CD14-positive monocyte (primary cell): ENCODE measurements at regions not wholly inside any gene's neighbourhood (a gene's known extent, or its start where the extent isn't known, plus 50 kb on each side); places are given as distances from the start of the nearest gene placed in this dataset.

Experiments used
- DNase-seq, 3 donors: peaks; one replicate each; pipeline ENCODE4 v3.0.0-alpha.2; 2011 to 2022
- H2AFZ ChIP-seq: 2 replicates; pipeline ENCODE4 v1.6.0; 2012; ENCODE audit warnings: mild to moderate bottlenecking, low read depth, low read length, inconsistent platforms; ENCODE audit not compliant: insufficient read depth, poor library complexity, severe bottlenecking
- H3K27ac ChIP-seq, 2 donors: 1 replicate in 1 of 2; 2 replicates in 1 of 2; pipeline ENCODE4 v1.5.1; 2012 to 2013; ENCODE audit warnings: low read length in 2 of 2, control low read depth in 1 of 2, inconsistent platforms in 1 of 2, low read depth in 1 of 2, mild to moderate bottlenecking in 1 of 2
- H3K27me3 ChIP-seq, 2 donors: one replicate each; pipeline versions ENCODE4 v1.6.0 to v1.6.1; 2011 to 2013; ENCODE audit warnings: low read length in 2 of 2; ENCODE audit not compliant: control insufficient read depth in 2 of 2, insufficient read depth in 2 of 2
- H3K36me3 ChIP-seq, 2 donors: replicated peaks in 1 of 2; 1 replicate in 1 of 2; 2 replicates in 1 of 2; pipeline versions ENCODE4 v1.5.1 to v1.6.1; 2012 to 2013; ENCODE audit warnings: low read length in 2 of 2, control low read depth in 1 of 2, inconsistent platforms in 1 of 2, mild to moderate bottlenecking in 1 of 2; ENCODE audit not compliant: insufficient read depth in 2 of 2, control insufficient read depth in 1 of 2
- H3K4me1 ChIP-seq, 2 donors: 1 replicate in 1 of 2; 2 replicates in 1 of 2; pipeline versions ENCODE4 v1.5.1 to v1.6.1; 2012 to 2013; ENCODE audit warnings: low read length in 2 of 2, control low read depth in 1 of 2, inconsistent platforms in 1 of 2, mild to moderate bottlenecking in 1 of 2, moderate library complexity in 1 of 2; ENCODE audit not compliant: insufficient read depth in 2 of 2, control insufficient read depth in 1 of 2
- H3K4me2 ChIP-seq: replicated peaks from 2 replicates; pipeline ENCODE3; 2012; ENCODE audit warnings: low read length, moderate library complexity, mild to moderate bottlenecking; ENCODE audit not compliant: poor library complexity, severe bottlenecking; ENCODE audit errors: extremely low read depth
- H3K4me3 ChIP-seq, 3 experiments: fragments of 200-600 bp in 1 of 3; sonication (generic) in 1 of 3; replicated peaks in 1 of 3; 1 replicate in 2 of 3; 2 replicates in 1 of 3; pipeline ENCODE4 v1.5.1; 2011 to 2013; ENCODE audit warnings: low read length in 3 of 3, mild to moderate bottlenecking in 3 of 3, control low read depth in 2 of 3, low read depth in 2 of 3, inconsistent platforms in 1 of 3, moderate library complexity in 1 of 3
- H3K79me2 ChIP-seq: 2 replicates; pipeline ENCODE4 v1.6.0; 2012; ENCODE audit warnings: mild to moderate bottlenecking, control low read depth, inconsistent platforms, low read length, moderate library complexity; ENCODE audit not compliant: insufficient read depth
- H3K9ac ChIP-seq: 2 replicates; pipeline ENCODE4 v1.6.0; 2017; ENCODE audit warnings: low read length, mild to moderate bottlenecking; ENCODE audit not compliant: insufficient read depth, poor library complexity, severe bottlenecking
- H3K9me3 ChIP-seq, 2 donors: replicated peaks in 1 of 2; 1 replicate in 1 of 2; 2 replicates in 1 of 2; pipeline versions ENCODE4 v1.5.1 to v1.6.1; 2012 to 2013; ENCODE audit warnings: low read length in 2 of 2, control low read depth in 1 of 2; ENCODE audit not compliant: control insufficient read depth in 1 of 2, insufficient read depth in 1 of 2
- H4K20me1 ChIP-seq: 2 replicates; pipeline ENCODE4 v1.6.0; 2012; ENCODE audit warnings: mild to moderate bottlenecking, low read length, control low read depth, moderate library complexity; ENCODE audit not compliant: insufficient read depth
- H3K27ac Mint-ChIP-seq, 7 donors: one replicate each; pipeline ENCODE4 v1.8.0; 2020; ENCODE audit warnings: mild to moderate bottlenecking in 7 of 7, mixed read lengths in 7 of 7, moderate library complexity in 6 of 7, inconsistent platforms in 2 of 7
- H3K27me3 Mint-ChIP-seq, 3 donors: one replicate each; pipeline ENCODE4 v1.8.0; 2021 to 2022; ENCODE audit warnings: low read depth in 3 of 3, mild to moderate bottlenecking in 3 of 3, mixed read lengths in 3 of 3, moderate library complexity in 3 of 3, inconsistent platforms in 1 of 3
- H3K36me3 Mint-ChIP-seq, 2 donors: one replicate each; pipeline ENCODE4 v1.8.0; 2020; ENCODE audit warnings: mixed read lengths in 2 of 2, inconsistent platforms in 1 of 2, mild to moderate bottlenecking in 1 of 2
- H3K4me1 Mint-ChIP-seq: one replicate; pipeline ENCODE4 v1.8.0; 2020; ENCODE audit warnings: mild to moderate bottlenecking, mixed read lengths
- H3K4me3 Mint-ChIP-seq, 2 donors: one replicate each; pipeline ENCODE4 v1.8.0; 2020; ENCODE audit warnings: mild to moderate bottlenecking in 2 of 2, mixed read lengths in 2 of 2, moderate library complexity in 1 of 2
- H3K9me3 Mint-ChIP-seq, 7 donors: one replicate each; pipeline ENCODE4 v1.8.0; 2020 to 2022; ENCODE audit warnings: mixed read lengths in 7 of 7, mild to moderate bottlenecking in 6 of 7, moderate library complexity in 6 of 7, inconsistent platforms in 2 of 7
- WGBS: methylation state at CpG from one replicate; pipeline ENCODE4 v1.1.5; 2013; ENCODE audit warnings: missing lambda C conversion rate; ENCODE audit not compliant: insufficient coverage; 5-methylcytosine and 5-hydroxymethylcytosine counted together
- intact Hi-C, 2 donors: fragments of 100-400 bp; cut with micrococcal nuclease; formaldehyde crosslinking; loops; one replicate each; pipeline versions ENCODE4 v1.15.0 to v1.15.1; 2023
- TF ChIP-seq, protein P1 (sequence below): fragments of 200-600 bp; IDR thresholded peaks from one replicate; pipeline ENCODE4 v1.8.0; 2022; ENCODE audit warnings: antibody characterized with exemption, mild to moderate bottlenecking

DNA sequence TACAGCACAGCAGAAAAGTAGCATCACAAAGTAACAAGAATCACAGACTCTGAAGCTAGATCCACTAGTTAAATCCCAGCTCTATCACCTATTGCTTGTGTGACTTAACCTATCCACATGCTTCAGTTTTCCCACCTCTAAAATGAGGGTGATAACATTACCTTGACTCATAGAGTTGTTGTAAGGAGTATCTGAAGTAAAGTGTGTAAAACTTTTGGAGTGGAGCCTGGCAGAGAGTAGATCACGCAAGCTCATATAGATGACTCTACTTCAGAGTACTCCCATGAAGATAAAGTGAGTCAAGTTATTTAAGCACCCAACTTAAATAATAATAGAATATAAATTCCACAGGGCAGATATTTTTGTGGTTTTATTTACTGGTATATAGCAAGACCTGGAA, 94.5 kb upstream of the FER start:
- Histone ChIP-seq H3K27me3 (no peaks in the 10 kb centered on the region), H3K4me1 (no peaks in the 10 kb centered on the region), H4K20me1 (no peaks in the 10 kb centered on the region), H3K4me2 (no peak overlapping the region), H2AFZ (no peak overlapping the region), H3K4me3 (no peak overlapping the region), H3K27ac (no peak overlapping the region), H3K79me2 (no peaks in the 10 kb centered on the region), H3K9ac (no peak overlapping the region), H3K36me3 (no peaks in the 10 kb centered on the region), H3K9me3 (no peaks in the 10 kb centered on the region)
- Mint-ChIP-seq H3K27ac (no peak overlapping the region), H3K4me3 (no peak overlapping the region), H3K27me3 (peaks cover 0 to 3% (median 0%) of the 10 kb centered on the region in 3 donors), H3K36me3 (no peaks in the 10 kb centered on the region), H3K9me3 (peaks cover 0 to 5% (median 2%) of the 10 kb centered on the region in 7 donors), H3K4me1 (no peaks in the 10 kb centered on the region)
- TF ChIP-seq, protein P1, sequence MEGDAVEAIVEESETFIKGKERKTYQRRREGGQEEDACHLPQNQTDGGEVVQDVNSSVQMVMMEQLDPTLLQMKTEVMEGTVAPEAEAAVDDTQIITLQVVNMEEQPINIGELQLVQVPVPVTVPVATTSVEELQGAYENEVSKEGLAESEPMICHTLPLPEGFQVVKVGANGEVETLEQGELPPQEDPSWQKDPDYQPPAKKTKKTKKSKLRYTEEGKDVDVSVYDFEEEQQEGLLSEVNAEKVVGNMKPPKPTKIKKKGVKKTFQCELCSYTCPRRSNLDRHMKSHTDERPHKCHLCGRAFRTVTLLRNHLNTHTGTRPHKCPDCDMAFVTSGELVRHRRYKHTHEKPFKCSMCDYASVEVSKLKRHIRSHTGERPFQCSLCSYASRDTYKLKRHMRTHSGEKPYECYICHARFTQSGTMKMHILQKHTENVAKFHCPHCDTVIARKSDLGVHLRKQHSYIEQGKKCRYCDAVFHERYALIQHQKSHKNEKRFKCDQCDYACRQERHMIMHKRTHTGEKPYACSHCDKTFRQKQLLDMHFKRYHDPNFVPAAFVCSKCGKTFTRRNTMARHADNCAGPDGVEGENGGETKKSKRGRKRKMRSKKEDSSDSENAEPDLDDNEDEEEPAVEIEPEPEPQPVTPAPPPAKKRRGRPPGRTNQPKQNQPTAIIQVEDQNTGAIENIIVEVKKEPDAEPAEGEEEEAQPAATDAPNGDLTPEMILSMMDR = no peak
- no peak for DNase-seq
- WGBS = no CpG with 5 or more reads among the region's 1 CpG
- intact Hi-C loops = no loop called here

DNA sequence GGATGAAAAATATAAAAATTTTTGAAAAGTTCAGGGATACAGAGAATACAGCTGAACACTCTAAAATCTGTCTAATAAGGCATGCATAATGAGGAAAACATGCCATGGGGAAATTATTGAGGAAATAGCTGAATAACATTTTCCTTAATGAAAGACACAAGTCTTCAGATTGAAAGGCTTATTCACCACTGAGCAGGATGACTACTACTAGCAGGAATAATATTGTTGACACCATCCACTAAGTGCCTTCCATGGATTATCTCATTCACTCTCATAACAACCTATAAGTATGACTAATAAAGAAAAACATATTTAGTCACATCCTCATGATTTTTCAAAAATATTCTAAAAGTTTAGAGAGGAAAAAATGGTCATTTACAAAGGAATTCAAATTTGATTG, 96.7 kb upstream of the FER start:
- Mint-ChIP-seq H3K9me3 (peaks cover 5 to 16% (median 11%) of the 10 kb centered on the region in 7 donors), H3K27me3 (peaks cover 0 to 3% (median 0%) of the 10 kb centered on the region in 3 donors), H3K27ac (no peak overlapping the region), H3K4me1 (no peaks in the 10 kb centered on the region), H3K4me3 (no peak overlapping the region), H3K36me3 (no peaks in the 10 kb centered on the region)
- no peaks in the 10 kb centered on the region for H3K79me2 ChIP-seq
- TF ChIP-seq, protein P1 = no peak
- H4K20me1 ChIP-seq = no peaks in the 10 kb centered on the region
- no peak overlapping the region for H3K4me3 ChIP-seq
- no peaks in the 10 kb centered on the region for H3K27me3 ChIP-seq
- H3K36me3 ChIP-seq = no peaks in the 10 kb centered on the region
- no peak overlapping the region for H2AFZ ChIP-seq
- no peak overlapping the region for H3K4me2 ChIP-seq
- peaks cover 9 to 10% of the 10 kb centered on the region in 2 donors for H3K9me3 ChIP-seq
- H3K27ac ChIP-seq = no peak overlapping the region
- intact Hi-C loops = no loop called here
- H3K9ac ChIP-seq = no peak overlapping the region
- DNase-seq = no peak
- no peaks in the 10 kb centered on the region for H3K4me1 ChIP-seq
